Heart left ventricle (tissue), 16 donors: ENCODE measurements at regions not wholly inside any gene's neighbourhood (a gene's known extent, or its start where the extent isn't known, plus 50 kb on each side); places are given as distances from the start of the nearest gene placed in this dataset.

Experiments
- ATAC-seq, 4 donors: fragments of 200-7000 bp; cut with Tn5 transposase; one replicate each; pipeline ENCODE4 v1.9.1; 2020 to 2022; ENCODE audit warnings: moderate library complexity in 4 of 4, mild to moderate bottlenecking in 3 of 4, moderate number of reproducible peaks in 1 of 4
- DNase-seq, 5 donors: peaks; one replicate each; pipeline ENCODE4 v3.0.0-alpha.2; 2020
- H3K27ac ChIP-seq, 12 donors: fragments of 200-600 bp; sonication (generic) in 4 of 12; one replicate each; pipeline versions ENCODE4 v1.5.0 to v1.8.0; 2016 to 2022; ENCODE audit warnings: mild to moderate bottlenecking in 2 of 12
- H3K27me3 ChIP-seq, 9 donors: fragments of 200-600 bp; sonication (generic) in 2 of 9; one replicate each; pipeline versions ENCODE4 v1.5.1 to v1.8.0; 2016 to 2022; ENCODE audit warnings: mild to moderate bottlenecking in 3 of 9
- H3K36me3 ChIP-seq, 9 donors: fragments of 200-600 bp; sonication (generic) in 2 of 9; one replicate each; pipeline versions ENCODE4 v1.5.0 to v1.8.0; 2018 to 2022; ENCODE audit warnings: mild to moderate bottlenecking in 2 of 9
- H3K4me1 ChIP-seq, 12 donors: fragments of 200-600 bp; sonication (generic) in 4 of 12; one replicate each; pipeline versions ENCODE4 v1.5.0 to v1.8.0; 2016 to 2022; ENCODE audit warnings: mild to moderate bottlenecking in 3 of 12
- H3K4me3 ChIP-seq, 12 donors: fragments of 200-600 bp; sonication (generic) in 4 of 12; one replicate each; pipeline versions ENCODE4 v1.5.0 to v1.8.0; 2017 to 2022; ENCODE audit warnings: mild to moderate bottlenecking in 9 of 12, moderate library complexity in 4 of 12
- H3K9me3 ChIP-seq, 12 donors: fragments of 200-600 bp; sonication (generic) in 4 of 12; one replicate each; pipeline versions ENCODE4 v1.5.0 to v1.8.0; 2016 to 2022; ENCODE audit warnings: mild to moderate bottlenecking in 1 of 12
- POLR2A ChIP-seq, 2 donors: fragments of 450-650 bp; IDR thresholded peaks; one replicate each; pipeline ENCODE4 v1.6.1; 2017; ENCODE audit warnings: antibody characterized with exemption in 2 of 2, mild to moderate bottlenecking in 2 of 2, moderate library complexity in 2 of 2
- WGBS, 4 donors: extraction: QIAGEN DNeasy Blood & Tissue Kit in 2 of 4; methylation state at CpG; one replicate each; pipeline versions ENCODE4 v1.1.5 to v1.1.7; 2013 to 2018; 5-methylcytosine and 5-hydroxymethylcytosine counted together
- intact Hi-C, 10 donors: fragments of 100-400 bp; cut with DNase I; formaldehyde crosslinking; loops; one replicate each; pipeline versions ENCODE4 v1.11.1 to v1.14.2; 2022
- TF ChIP-seq, protein P1 (sequence below), 12 donors: fragments of 200-600 bp; sonication (generic) in 4 of 12; IDR thresholded peaks; one replicate each; pipeline versions ENCODE4 v1.5.0 to v1.8.0; 2018 to 2022; ENCODE audit warnings: antibody characterized with exemption in 12 of 12, mild to moderate bottlenecking in 5 of 12
- donor health status: ischemic (EF 13 %, LVEDD 7.1; RV severe dilation, severe dysfunction).
- donor health status: healthy with polysubstance abuse.
- donor health status: DM: no; HTN: yes; CAD: no.
- donor health status: DM: no; HTN: no; CAD: no.
- donor health status: ischemic (EF 25% LVEDD 6.9; RV normal size, moderate dysfunction).
- donor health status: ischemic (EF 25% LVEDD 5.7; RV mildly dilated, moderate dysfunction).
- donor health status: healthy.
- donor health status: DM: yes; HTN: yes; CAD: no.
- donor health status: ischemic (EF 35%, LVEDD 5.7; RV mildly dilated, moderate dysfunction).
- donor health status: nonischemic (EF 11% LVEDD 7.7; RV severe dilation, severe dysfunction).
- donor health status: DM: yes; HTN: yes; CAD: no.
- donor health status: PGD.
- donor health status: ischemic (EF 29% LVEDD 5.4; RV normal size, mild dysfunction).
- donor health status: nonischemic (EF 23%, LVEDD 6.1; RV moderate dilation, normal function).

DNA sequence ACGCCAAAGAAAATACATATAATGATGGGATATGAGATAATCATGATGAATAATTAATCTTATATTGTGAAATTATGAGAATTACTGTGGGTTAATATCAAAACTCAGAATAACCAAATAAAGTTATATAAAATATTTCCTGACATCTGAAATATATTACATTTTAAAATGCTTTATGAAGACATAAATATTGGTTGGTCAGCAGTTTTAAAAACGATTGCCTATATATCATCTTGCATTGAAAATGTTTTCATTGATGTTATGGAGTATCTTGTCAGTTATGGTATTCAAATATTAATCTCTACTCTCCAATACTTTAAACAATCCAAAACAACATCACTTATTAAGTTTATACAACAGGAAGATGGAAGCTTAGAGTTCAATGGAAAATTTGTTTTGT, 228.1 kb upstream of the FERD3L start:
- DNase-seq (no peak), ATAC-seq (no peak)
- no peak overlapping the region for H3K4me3 ChIP-seq
- TF ChIP-seq, protein P1, sequence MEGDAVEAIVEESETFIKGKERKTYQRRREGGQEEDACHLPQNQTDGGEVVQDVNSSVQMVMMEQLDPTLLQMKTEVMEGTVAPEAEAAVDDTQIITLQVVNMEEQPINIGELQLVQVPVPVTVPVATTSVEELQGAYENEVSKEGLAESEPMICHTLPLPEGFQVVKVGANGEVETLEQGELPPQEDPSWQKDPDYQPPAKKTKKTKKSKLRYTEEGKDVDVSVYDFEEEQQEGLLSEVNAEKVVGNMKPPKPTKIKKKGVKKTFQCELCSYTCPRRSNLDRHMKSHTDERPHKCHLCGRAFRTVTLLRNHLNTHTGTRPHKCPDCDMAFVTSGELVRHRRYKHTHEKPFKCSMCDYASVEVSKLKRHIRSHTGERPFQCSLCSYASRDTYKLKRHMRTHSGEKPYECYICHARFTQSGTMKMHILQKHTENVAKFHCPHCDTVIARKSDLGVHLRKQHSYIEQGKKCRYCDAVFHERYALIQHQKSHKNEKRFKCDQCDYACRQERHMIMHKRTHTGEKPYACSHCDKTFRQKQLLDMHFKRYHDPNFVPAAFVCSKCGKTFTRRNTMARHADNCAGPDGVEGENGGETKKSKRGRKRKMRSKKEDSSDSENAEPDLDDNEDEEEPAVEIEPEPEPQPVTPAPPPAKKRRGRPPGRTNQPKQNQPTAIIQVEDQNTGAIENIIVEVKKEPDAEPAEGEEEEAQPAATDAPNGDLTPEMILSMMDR (IDR thresholded peaks at IDR 0.05) = no peak
- TF ChIP-seq POLR2A (IDR thresholded peaks at IDR 0.05) = no peak
- 74 to 85% (median 77%) methylated on average over 2 of the region's 2 CpGs for WGBS, 4 donors
- no peaks in the 10 kb centered on the region for H3K36me3 ChIP-seq
- no peaks in the 10 kb centered on the region for H3K4me1 ChIP-seq
- no peaks in the 10 kb centered on the region for H3K9me3 ChIP-seq
- H3K27ac ChIP-seq = no peak overlapping the region
- H3K27me3 ChIP-seq = no peaks in the 10 kb centered on the region
- intact Hi-C loops = no loop called here

DNA sequence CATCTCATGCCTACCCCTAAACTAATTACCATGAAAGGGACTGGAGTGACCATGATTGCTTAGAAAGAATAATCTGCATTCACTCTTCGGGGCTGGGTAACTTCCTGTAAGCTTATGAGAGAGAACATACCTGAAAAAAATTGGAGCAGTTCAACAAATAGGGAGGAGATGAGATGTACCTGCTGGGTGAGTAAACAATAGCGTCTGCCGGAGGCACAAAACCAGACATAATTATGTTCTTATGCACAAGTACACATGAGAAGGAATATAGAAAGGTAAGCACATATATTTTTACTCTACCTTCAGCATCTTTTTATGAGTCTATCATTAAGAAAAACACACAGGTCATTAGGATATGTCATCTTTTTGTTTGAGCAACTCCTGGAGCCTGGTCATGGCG, 224.6 kb upstream of the FERD3L start:
- Histone ChIP-seq H3K27ac (no peak overlapping the region), H3K27me3 (no peaks in the 10 kb centered on the region), H3K36me3 (no peaks in the 10 kb centered on the region), H3K9me3 (no peaks in the 10 kb centered on the region), H3K4me3 (no peak overlapping the region), H3K4me1 (no peaks in the 10 kb centered on the region)
- ATAC-seq (no peak), DNase-seq (no peak)
- TF ChIP-seq, protein P1 (IDR thresholded peaks at IDR 0.05) = no peak
- TF ChIP-seq POLR2A (IDR thresholded peaks at IDR 0.05) = no peak
- 84 to 90% (median 86%) methylated on average over 4 of the region's 4 CpGs for WGBS, 4 donors
- intact Hi-C loops = no loop called here

DNA sequence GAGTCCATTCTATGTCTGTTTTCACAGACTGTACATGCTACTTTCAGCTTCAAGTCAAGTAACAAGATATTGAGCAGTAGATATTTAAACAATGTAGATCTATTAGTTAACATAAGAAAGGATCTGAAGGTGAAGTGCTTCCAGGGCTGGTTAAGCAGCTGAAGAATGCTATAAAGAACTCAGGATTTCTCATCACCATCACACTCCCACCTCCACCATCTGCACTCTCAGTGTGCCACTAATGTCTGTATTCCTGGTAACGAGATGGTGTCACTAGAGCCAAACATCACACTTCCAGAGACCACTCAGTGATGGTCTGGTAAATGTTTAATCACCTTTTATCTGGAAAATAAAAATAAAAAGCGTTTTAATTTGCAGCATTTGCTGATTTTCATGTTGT, 224.0 kb upstream of the FERD3L start:
- Histone ChIP-seq H3K9me3 (no peaks in the 10 kb centered on the region), H3K27me3 (no peaks in the 10 kb centered on the region), H3K4me3 (no peak overlapping the region), H3K36me3 (no peaks in the 10 kb centered on the region), H3K27ac (no peak overlapping the region), H3K4me1 (no peaks in the 10 kb centered on the region)
- 41 to 62% (median 49%) methylated on average over 2 of the region's 2 CpGs for WGBS, 4 donors
- ATAC-seq (no peak), DNase-seq (no peak)
- TF ChIP-seq, protein P1 (IDR thresholded peaks at IDR 0.05) = no peak
- TF ChIP-seq POLR2A (IDR thresholded peaks at IDR 0.05) = no peak
- intact Hi-C loops = no loop called here

GRCh38 chr7:19368491-19368925, 223.3 kb upstream of the FERD3L start:
- Histone ChIP-seq H3K4me3 (peak overlapping the region in 2 of 12 donors; percentile 10 to 16), H3K4me1 (no peaks in the 10 kb centered on the region), H3K36me3 (no peaks in the 10 kb centered on the region), H3K27me3 (no peaks in the 10 kb centered on the region), H3K27ac (no peak overlapping the region), H3K9me3 (no peaks in the 10 kb centered on the region)
- intact Hi-C loops = no loop called here
- WGBS, 4 donors = 59 to 81% (median 70%) methylated on average over 7 of the region's 7 CpGs
- DNase-seq = no peak
- TF ChIP-seq, protein P1 (IDR thresholded peaks at IDR 0.05) = no peak
- TF ChIP-seq POLR2A (IDR thresholded peaks at IDR 0.05) = no peak
- ATAC-seq = no peak
